ENCODE measurements at regions not wholly inside any gene's neighbourhood (a gene's known extent, or its start where the extent isn't known, plus 50 kb on each side); places are given as distances from the start of the nearest gene placed in this dataset.

GRCh38 chr2:139769633-139770032, 989.4 kb upstream of the NXPH2 start:
- TF ChIP-seq, protein P1, sequence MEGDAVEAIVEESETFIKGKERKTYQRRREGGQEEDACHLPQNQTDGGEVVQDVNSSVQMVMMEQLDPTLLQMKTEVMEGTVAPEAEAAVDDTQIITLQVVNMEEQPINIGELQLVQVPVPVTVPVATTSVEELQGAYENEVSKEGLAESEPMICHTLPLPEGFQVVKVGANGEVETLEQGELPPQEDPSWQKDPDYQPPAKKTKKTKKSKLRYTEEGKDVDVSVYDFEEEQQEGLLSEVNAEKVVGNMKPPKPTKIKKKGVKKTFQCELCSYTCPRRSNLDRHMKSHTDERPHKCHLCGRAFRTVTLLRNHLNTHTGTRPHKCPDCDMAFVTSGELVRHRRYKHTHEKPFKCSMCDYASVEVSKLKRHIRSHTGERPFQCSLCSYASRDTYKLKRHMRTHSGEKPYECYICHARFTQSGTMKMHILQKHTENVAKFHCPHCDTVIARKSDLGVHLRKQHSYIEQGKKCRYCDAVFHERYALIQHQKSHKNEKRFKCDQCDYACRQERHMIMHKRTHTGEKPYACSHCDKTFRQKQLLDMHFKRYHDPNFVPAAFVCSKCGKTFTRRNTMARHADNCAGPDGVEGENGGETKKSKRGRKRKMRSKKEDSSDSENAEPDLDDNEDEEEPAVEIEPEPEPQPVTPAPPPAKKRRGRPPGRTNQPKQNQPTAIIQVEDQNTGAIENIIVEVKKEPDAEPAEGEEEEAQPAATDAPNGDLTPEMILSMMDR (IDR thresholded peaks at IDR 0.05), result no peak
- TF ChIP-seq POLR2AphosphoS5 (IDR thresholded peaks at IDR 0.05; ENCODE audit: low read depth, low read length) (no peak), SIN3A (IDR thresholded peaks at IDR 0.05; ENCODE audit: borderline replicate concordance, insufficient read depth, low read depth, low read length) (no peak)
